ENCODE measurements at regions not wholly inside any gene's neighbourhood (a gene's known extent, or its start where the extent isn't known, plus 50 kb on each side); places are given as distances from the start of the nearest gene placed in this dataset.

GRCh38 chr10:25104441-25104840, 70.4 kb upstream of the GPR158 start:
- no peak for TF ChIP-seq CTCF (IDR thresholded peaks at IDR 0.05)
- CTCF ChIA-PET: no interaction called here
- Mint-ChIP-seq H3K36me3 (ENCODE audit: low read depth) (no peaks in the 10 kb centered on the region), H3K27me3 (peaks cover 39% of the 10 kb centered on the region), H3K4me3 (no peak overlapping the region), H3K4me1 (ENCODE audit: low read depth) (no peaks in the 10 kb centered on the region), H3K9me3 (no peaks in the 10 kb centered on the region), H3K27ac (no peak overlapping the region)
- no peak overlapping the region for H3K4me3 ChIP-seq (ENCODE audit: low read length)
- DNase-seq (no peak), ATAC-seq (ENCODE audit: poor library complexity) (no peak)
- H3K4me1 ChIP-seq (ENCODE audit: insufficient read depth, low read length): no peaks in the 10 kb centered on the region
- no peak overlapping the region for H3K27ac ChIP-seq (ENCODE audit: low read depth in 1 of 2, low read length in 2 of 2)
- intact Hi-C loops (cut with DNase I, micrococcal nuclease): no loop called here
- peaks cover 0 to 3% of the 10 kb centered on the region in 2 experiments for H3K9me3 ChIP-seq (ENCODE audit: control insufficient read depth in 1 of 2, insufficient read depth in 1 of 2, low read length in 2 of 2)
- H3K27me3 ChIP-seq (ENCODE audit: control insufficient read depth in 1 of 2, insufficient read depth in 2 of 2, low read length in 2 of 2): peaks cover 0 to 11% of the 10 kb centered on the region in 2 experiments
- POLR2A ChIA-PET: interaction anchor here (0.7 kb wide), 1 partner anchor 36 kb away, joined by 3 read pairs; no protein-coding TSS in a partner anchor
- H3K36me3 ChIP-seq (ENCODE audit: insufficient read depth, low read length): no peaks in the 10 kb centered on the region

GRCh38 chr10:25105262-25105661, 69.5 kb upstream of the GPR158 start:
- POLR2A ChIA-PET: interaction anchor here (0.7 kb wide), 1 partner anchor 35 kb away, joined by 3 read pairs; no protein-coding TSS in a partner anchor

GRCh38 chr10:25105743-25106260, 69.0 kb upstream of the GPR158 start:
- Mint-ChIP-seq H3K27ac (no peak overlapping the region), H3K4me3 (no peak overlapping the region), H3K4me1 (ENCODE audit: low read depth) (no peaks in the 10 kb centered on the region), H3K9me3 (no peaks in the 10 kb centered on the region), H3K27me3 (peaks cover 36% of the 10 kb centered on the region), H3K36me3 (ENCODE audit: low read depth) (no peaks in the 10 kb centered on the region)
- no peaks in the 10 kb centered on the region for H3K4me1 ChIP-seq (ENCODE audit: insufficient read depth, low read length)
- DNase-seq: no peak
- H3K27ac ChIP-seq (ENCODE audit: low read depth in 1 of 2, low read length in 2 of 2): no peak overlapping the region
- no peak overlapping the region for H3K4me3 ChIP-seq (ENCODE audit: low read length)
- peaks cover 0 to 3% of the 10 kb centered on the region in 2 experiments for H3K9me3 ChIP-seq (ENCODE audit: control insufficient read depth in 1 of 2, insufficient read depth in 1 of 2, low read length in 2 of 2)
- peaks cover 0 to 11% of the 10 kb centered on the region in 2 experiments for H3K27me3 ChIP-seq (ENCODE audit: control insufficient read depth in 1 of 2, insufficient read depth in 2 of 2, low read length in 2 of 2)
- H3K36me3 ChIP-seq (ENCODE audit: insufficient read depth, low read length): no peaks in the 10 kb centered on the region
- TF ChIP-seq CTCF (IDR thresholded peaks at IDR 0.05): no peak
- no peak for ATAC-seq (ENCODE audit: poor library complexity)
- POLR2A ChIA-PET: no interaction called here
- CTCF ChIA-PET: no interaction called here
- intact Hi-C loops (cut with DNase I, micrococcal nuclease): no loop called here

More at GRCh38 chr10:25105262-25105661, 69.5 kb upstream of the GPR158 start:
- Mint-ChIP-seq H3K27me3 (peaks cover 40% of the 10 kb centered on the region), H3K9me3 (no peaks in the 10 kb centered on the region), H3K4me3 (no peak overlapping the region), H3K4me1 (ENCODE audit: low read depth) (no peaks in the 10 kb centered on the region), H3K27ac (no peak overlapping the region), H3K36me3 (ENCODE audit: low read depth) (no peaks in the 10 kb centered on the region)
- TF ChIP-seq CTCF (IDR thresholded peaks at IDR 0.05): no peak
- CTCF ChIA-PET: no interaction called here
- intact Hi-C loops (cut with DNase I, micrococcal nuclease): no loop called here
- no peak overlapping the region for H3K4me3 ChIP-seq (ENCODE audit: low read length)
- H3K27ac ChIP-seq (ENCODE audit: low read depth in 1 of 2, low read length in 2 of 2): no peak overlapping the region
- H3K27me3 ChIP-seq (ENCODE audit: control insufficient read depth in 1 of 2, insufficient read depth in 2 of 2, low read length in 2 of 2): peaks cover 0 to 11% of the 10 kb centered on the region in 2 experiments
- no peak for ATAC-seq (ENCODE audit: poor library complexity)
- no peaks in the 10 kb centered on the region for H3K36me3 ChIP-seq (ENCODE audit: insufficient read depth, low read length)
- no peaks in the 10 kb centered on the region for H3K4me1 ChIP-seq (ENCODE audit: insufficient read depth, low read length)
- H3K9me3 ChIP-seq (ENCODE audit: control insufficient read depth in 1 of 2, insufficient read depth in 1 of 2, low read length in 2 of 2): peaks cover 0 to 3% of the 10 kb centered on the region in 2 experiments
- DNase-seq: no peak
